Heart left ventricle (tissue), 16 donors: ENCODE measurements at regions not wholly inside any gene's neighbourhood (a gene's known extent, or its start where the extent isn't known, plus 50 kb on each side); places are given as distances from the start of the nearest gene placed in this dataset.

ENCODE experiments used
- ATAC-seq, 4 donors: fragments of 200-7000 bp; cut with Tn5 transposase; one replicate each; pipeline ENCODE4 v1.9.1; 2020 to 2022; ENCODE audit warnings: moderate library complexity in 4 of 4, mild to moderate bottlenecking in 3 of 4, moderate number of reproducible peaks in 1 of 4
- DNase-seq, 5 donors: peaks; one replicate each; pipeline ENCODE4 v3.0.0-alpha.2; 2020
- H3K27ac ChIP-seq, 12 donors: fragments of 200-600 bp; sonication (generic) in 4 of 12; one replicate each; pipeline versions ENCODE4 v1.5.0 to v1.8.0; 2016 to 2022; ENCODE audit warnings: mild to moderate bottlenecking in 2 of 12
- H3K27me3 ChIP-seq, 9 donors: fragments of 200-600 bp; sonication (generic) in 2 of 9; one replicate each; pipeline versions ENCODE4 v1.5.1 to v1.8.0; 2016 to 2022; ENCODE audit warnings: mild to moderate bottlenecking in 3 of 9
- H3K36me3 ChIP-seq, 9 donors: fragments of 200-600 bp; sonication (generic) in 2 of 9; one replicate each; pipeline versions ENCODE4 v1.5.0 to v1.8.0; 2018 to 2022; ENCODE audit warnings: mild to moderate bottlenecking in 2 of 9
- H3K4me1 ChIP-seq, 12 donors: fragments of 200-600 bp; sonication (generic) in 4 of 12; one replicate each; pipeline versions ENCODE4 v1.5.0 to v1.8.0; 2016 to 2022; ENCODE audit warnings: mild to moderate bottlenecking in 3 of 12
- H3K4me3 ChIP-seq, 12 donors: fragments of 200-600 bp; sonication (generic) in 4 of 12; one replicate each; pipeline versions ENCODE4 v1.5.0 to v1.8.0; 2017 to 2022; ENCODE audit warnings: mild to moderate bottlenecking in 9 of 12, moderate library complexity in 4 of 12
- H3K9me3 ChIP-seq, 12 donors: fragments of 200-600 bp; sonication (generic) in 4 of 12; one replicate each; pipeline versions ENCODE4 v1.5.0 to v1.8.0; 2016 to 2022; ENCODE audit warnings: mild to moderate bottlenecking in 1 of 12
- CTCF ChIP-seq, 12 donors: fragments of 200-600 bp; sonication (generic) in 4 of 12; IDR thresholded peaks; one replicate each; pipeline versions ENCODE4 v1.5.0 to v1.8.0; 2018 to 2022; ENCODE audit warnings: antibody characterized with exemption in 12 of 12, mild to moderate bottlenecking in 5 of 12
- POLR2A ChIP-seq, 2 donors: fragments of 450-650 bp; IDR thresholded peaks; one replicate each; pipeline ENCODE4 v1.6.1; 2017; ENCODE audit warnings: antibody characterized with exemption in 2 of 2, mild to moderate bottlenecking in 2 of 2, moderate library complexity in 2 of 2
- WGBS, 4 donors: extraction: QIAGEN DNeasy Blood & Tissue Kit in 2 of 4; methylation state at CpG; one replicate each; pipeline versions ENCODE4 v1.1.5 to v1.1.7; 2013 to 2018; 5-methylcytosine and 5-hydroxymethylcytosine counted together
- intact Hi-C, 10 donors: fragments of 100-400 bp; cut with DNase I; formaldehyde crosslinking; loops; one replicate each; pipeline versions ENCODE4 v1.11.1 to v1.14.2; 2022
- donor health status: ischemic (EF 13 %, LVEDD 7.1; RV severe dilation, severe dysfunction).
- donor health status: healthy with polysubstance abuse.
- donor health status: DM: no; HTN: yes; CAD: no.
- donor health status: DM: no; HTN: no; CAD: no.
- donor health status: ischemic (EF 25% LVEDD 6.9; RV normal size, moderate dysfunction).
- donor health status: ischemic (EF 25% LVEDD 5.7; RV mildly dilated, moderate dysfunction).
- donor health status: healthy.
- donor health status: DM: yes; HTN: yes; CAD: no.
- donor health status: ischemic (EF 35%, LVEDD 5.7; RV mildly dilated, moderate dysfunction).
- donor health status: nonischemic (EF 11% LVEDD 7.7; RV severe dilation, severe dysfunction).
- donor health status: DM: yes; HTN: yes; CAD: no.
- donor health status: PGD.
- donor health status: ischemic (EF 29% LVEDD 5.4; RV normal size, mild dysfunction).
- donor health status: nonischemic (EF 23%, LVEDD 6.1; RV moderate dilation, normal function).

- no peak overlapping the region for H3K27ac ChIP-seq
- no peaks in the 10 kb centered on the region for H3K4me1 ChIP-seq
- WGBS, 4 donors: 69 to 80% (median 75%) methylated on average over 2 of the region's 2 CpGs
- no peaks in the 10 kb centered on the region for H3K36me3 ChIP-seq
- no peak for TF ChIP-seq CTCF (IDR thresholded peaks at IDR 0.05)
- no peak for TF ChIP-seq POLR2A (IDR thresholded peaks at IDR 0.05)
- DNase-seq: no peak
- no peak for ATAC-seq
- no peak overlapping the region for H3K4me3 ChIP-seq
- peaks cover 0 to 12% (median 0%) of the 10 kb centered on the region in 9 donors for H3K27me3 ChIP-seq
- no peaks in the 10 kb centered on the region for H3K9me3 ChIP-seq
- intact Hi-C loops: no loop called here
Observed at GRCh38 chr4:111930659-111931058, 214.6 kb upstream of the FAM241A start.

GRCh38 chr4:111933703-111934102 lies 211.6 kb upstream of the FAM241A start:
- intact Hi-C loops: no loop called here
- Histone ChIP-seq H3K9me3 (no peaks in the 10 kb centered on the region), H3K36me3 (no peaks in the 10 kb centered on the region), H3K27me3 (peaks cover 0 to 14% (median 0%) of the 10 kb centered on the region in 9 donors), H3K4me1 (no peaks in the 10 kb centered on the region), H3K27ac (no peak overlapping the region), H3K4me3 (no peak overlapping the region)
- DNase-seq (no peak), ATAC-seq (no peak)
- WGBS, 4 donors: 80 to 91% (median 87%) methylated on average over 2 of the region's 2 CpGs
- TF ChIP-seq CTCF (IDR thresholded peaks at IDR 0.05) (no peak), POLR2A (IDR thresholded peaks at IDR 0.05) (no peak)

- ATAC-seq (no peak), DNase-seq (no peak)
- Histone ChIP-seq H3K9me3 (no peaks in the 10 kb centered on the region), H3K36me3 (no peaks in the 10 kb centered on the region), H3K27me3 (peaks cover 0 to 14% (median 0%) of the 10 kb centered on the region in 9 donors), H3K27ac (no peak overlapping the region), H3K4me3 (no peak overlapping the region), H3K4me1 (no peaks in the 10 kb centered on the region)
- TF ChIP-seq CTCF (IDR thresholded peaks at IDR 0.05) (no peak), POLR2A (IDR thresholded peaks at IDR 0.05) (no peak)
- intact Hi-C loops: no loop called here
Observed at GRCh38 chr4:111934314-111934713, 210.9 kb upstream of the FAM241A start.

- H3K36me3 ChIP-seq: no peaks in the 10 kb centered on the region
- no peak for TF ChIP-seq CTCF (IDR thresholded peaks at IDR 0.05)
- TF ChIP-seq POLR2A (IDR thresholded peaks at IDR 0.05): no peak
- H3K9me3 ChIP-seq: no peaks in the 10 kb centered on the region
- H3K27me3 ChIP-seq: peaks cover 0 to 14% (median 0%) of the 10 kb centered on the region in 9 donors
- DNase-seq (no peak), ATAC-seq (no peak)
- H3K4me1 ChIP-seq: no peaks in the 10 kb centered on the region
- no peak overlapping the region for H3K27ac ChIP-seq
- intact Hi-C loops: no loop called here
- H3K4me3 ChIP-seq: no peak overlapping the region
Observed at GRCh38 chr4:111937368-111937767, 207.9 kb upstream of the FAM241A start.
